Right atrium auricular region (tissue), 2 donors: ENCODE measurements at regions not wholly inside any gene's neighbourhood (a gene's known extent, or its start where the extent isn't known, plus 50 kb on each side); places are given as distances from the start of the nearest gene placed in this dataset.
"Not testable (repeated sequence)": the region's sequence is repeated elsewhere in the genome, so short reads cannot be mapped to it uniquely, and the experiment has no call there.

Experiments
- DNase-seq: peaks from one replicate; pipeline ENCODE4 v3.0.0-alpha.2; 2019; ENCODE audit warnings: low spot score
- H3K27ac ChIP-seq, 2 donors: fragments of 200-600 bp; sonication (generic); 1 replicate in 1 of 2; 2 replicates in 1 of 2; pipeline ENCODE4 v1.5.1; 2016 to 2019
- H3K27me3 ChIP-seq, 2 donors: fragments of 200-600 bp; sonication (generic); one replicate each; pipeline versions ENCODE4 v1.5.1 to v1.6.0; 2017 to 2019
- H3K36me3 ChIP-seq: fragments of 200-600 bp; sonication (generic); one replicate; pipeline ENCODE4 v1.5.1; 2016
- H3K4me1 ChIP-seq, 2 donors: fragments of 200-600 bp; sonication (generic); one replicate each; pipeline versions ENCODE4 v1.5.1 to v1.6.0; 2017 to 2019
- H3K4me3 ChIP-seq, 2 donors: fragments of 200-600 bp; sonication (generic); 1 replicate in 1 of 2; 2 replicates in 1 of 2; pipeline ENCODE4 v1.5.1; 2017 to 2019; ENCODE audit warnings: mild to moderate bottlenecking in 1 of 2, moderate library complexity in 1 of 2
- H3K9me3 ChIP-seq, 2 donors: fragments of 200-600 bp; sonication (generic); one replicate each; pipeline ENCODE4 v1.5.1; 2019
- TF ChIP-seq, protein P1 (sequence below), 2 donors: fragments of 200-600 bp; sonication (generic); IDR thresholded peaks; one replicate each; pipeline ENCODE4 v1.5.1; 2019; ENCODE audit warnings: antibody characterized with exemption in 2 of 2

DNA sequence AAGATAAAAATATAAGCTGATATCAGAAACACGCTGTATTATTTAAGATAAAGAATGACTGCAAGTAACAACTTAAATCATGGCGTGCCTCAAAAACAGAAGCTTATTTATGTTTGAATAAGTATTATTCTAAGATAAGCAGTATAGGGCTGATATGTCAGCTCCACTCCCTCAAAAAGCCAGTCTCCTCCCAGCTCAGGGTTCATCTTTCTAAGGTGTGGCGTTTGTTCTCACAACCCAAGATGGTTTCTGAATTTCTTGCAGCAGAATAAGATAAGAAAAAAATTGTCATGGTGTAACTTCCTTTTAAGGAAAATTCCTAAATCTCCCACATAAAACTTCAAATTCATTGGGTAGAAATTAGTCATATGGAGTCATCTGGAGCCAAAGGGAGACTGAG lies 166.1 kb upstream of the POU1F1 start:
- no peaks in the 10 kb centered on the region for H3K27me3 ChIP-seq
- H3K4me3 ChIP-seq = no peak overlapping the region
- peaks cover 0 to 4% of the 10 kb centered on the region in 2 donors for H3K9me3 ChIP-seq
- H3K4me1 ChIP-seq = no peaks in the 10 kb centered on the region
- TF ChIP-seq, protein P1, sequence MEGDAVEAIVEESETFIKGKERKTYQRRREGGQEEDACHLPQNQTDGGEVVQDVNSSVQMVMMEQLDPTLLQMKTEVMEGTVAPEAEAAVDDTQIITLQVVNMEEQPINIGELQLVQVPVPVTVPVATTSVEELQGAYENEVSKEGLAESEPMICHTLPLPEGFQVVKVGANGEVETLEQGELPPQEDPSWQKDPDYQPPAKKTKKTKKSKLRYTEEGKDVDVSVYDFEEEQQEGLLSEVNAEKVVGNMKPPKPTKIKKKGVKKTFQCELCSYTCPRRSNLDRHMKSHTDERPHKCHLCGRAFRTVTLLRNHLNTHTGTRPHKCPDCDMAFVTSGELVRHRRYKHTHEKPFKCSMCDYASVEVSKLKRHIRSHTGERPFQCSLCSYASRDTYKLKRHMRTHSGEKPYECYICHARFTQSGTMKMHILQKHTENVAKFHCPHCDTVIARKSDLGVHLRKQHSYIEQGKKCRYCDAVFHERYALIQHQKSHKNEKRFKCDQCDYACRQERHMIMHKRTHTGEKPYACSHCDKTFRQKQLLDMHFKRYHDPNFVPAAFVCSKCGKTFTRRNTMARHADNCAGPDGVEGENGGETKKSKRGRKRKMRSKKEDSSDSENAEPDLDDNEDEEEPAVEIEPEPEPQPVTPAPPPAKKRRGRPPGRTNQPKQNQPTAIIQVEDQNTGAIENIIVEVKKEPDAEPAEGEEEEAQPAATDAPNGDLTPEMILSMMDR (IDR thresholded peaks at IDR 0.05) = no peak
- H3K36me3 ChIP-seq = no peaks in the 10 kb centered on the region
- DNase-seq = no peak
- no peak overlapping the region for H3K27ac ChIP-seq

DNA sequence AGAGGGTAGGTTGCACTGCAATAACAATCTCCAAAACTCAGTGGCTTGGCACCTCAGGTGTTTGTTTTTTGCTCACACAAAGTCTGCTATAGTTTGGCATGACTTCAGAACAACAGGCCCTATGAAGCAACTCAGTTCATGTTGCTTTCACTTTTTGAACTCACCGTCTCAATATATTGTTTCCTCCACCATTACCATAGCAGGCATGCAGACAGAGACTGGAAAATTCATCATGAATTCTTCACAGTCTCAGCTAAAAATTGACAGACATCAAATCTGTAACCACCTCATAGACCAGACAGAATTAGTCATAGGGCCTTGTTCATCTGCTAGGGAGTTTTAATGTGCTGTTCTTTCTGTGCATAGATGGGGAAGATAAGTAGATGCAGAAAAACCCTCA lies 161.4 kb upstream of the POU1F1 start:
- Histone ChIP-seq H3K9me3 (no peaks in the 10 kb centered on the region), H3K27ac (no peak overlapping the region), H3K4me1 (no peaks in the 10 kb centered on the region), H3K36me3 (no peaks in the 10 kb centered on the region), H3K27me3 (no peaks in the 10 kb centered on the region), H3K4me3 (no peak overlapping the region)
- TF ChIP-seq, protein P1 (IDR thresholded peaks at IDR 0.05) = no peak
- DNase-seq = no peak

DNA sequence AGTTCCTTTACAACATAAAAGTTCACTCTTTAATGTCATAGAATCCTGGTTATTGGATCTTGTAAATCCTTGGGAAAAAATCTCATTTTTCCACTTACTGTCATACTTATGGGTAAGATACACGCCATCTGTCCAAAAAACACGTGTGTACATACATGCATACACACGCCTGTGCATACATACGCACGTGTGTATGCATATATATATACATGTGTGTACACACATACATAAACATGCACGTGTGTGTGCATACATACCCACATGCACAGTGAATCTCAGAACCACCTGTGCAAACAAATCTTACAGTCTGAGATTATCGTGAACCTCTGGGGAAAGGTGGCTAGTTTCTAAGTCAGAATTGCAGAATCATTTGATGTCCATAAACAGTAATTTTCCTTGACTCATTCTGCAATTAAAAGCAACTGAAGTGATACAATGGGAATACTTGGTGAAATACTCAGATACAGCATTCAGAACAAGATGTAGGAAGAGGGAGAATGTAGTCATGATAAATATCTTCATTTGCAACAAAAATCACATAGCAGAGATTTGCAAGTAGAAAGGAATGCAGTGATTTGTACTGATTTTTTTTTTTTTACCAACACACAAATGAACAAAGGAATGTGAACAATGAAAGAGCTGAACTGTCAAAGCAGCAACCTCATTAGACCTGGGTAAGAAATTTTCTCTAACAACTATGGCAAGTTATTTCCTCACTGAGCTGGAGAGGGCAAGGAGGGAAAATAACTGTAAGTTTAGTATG lies 160.6 kb upstream of the POU1F1 start:
- Histone ChIP-seq H3K9me3 (no peaks in the 10 kb centered on the region), H3K27ac (no peak overlapping the region), H3K36me3 (no peaks in the 10 kb centered on the region), H3K4me3 (no peak overlapping the region), H3K4me1 (no peaks in the 10 kb centered on the region), H3K27me3 (no peaks in the 10 kb centered on the region)
- no peak for DNase-seq
- TF ChIP-seq, protein P1 (IDR thresholded peaks at IDR 0.05) = no peak

DNA sequence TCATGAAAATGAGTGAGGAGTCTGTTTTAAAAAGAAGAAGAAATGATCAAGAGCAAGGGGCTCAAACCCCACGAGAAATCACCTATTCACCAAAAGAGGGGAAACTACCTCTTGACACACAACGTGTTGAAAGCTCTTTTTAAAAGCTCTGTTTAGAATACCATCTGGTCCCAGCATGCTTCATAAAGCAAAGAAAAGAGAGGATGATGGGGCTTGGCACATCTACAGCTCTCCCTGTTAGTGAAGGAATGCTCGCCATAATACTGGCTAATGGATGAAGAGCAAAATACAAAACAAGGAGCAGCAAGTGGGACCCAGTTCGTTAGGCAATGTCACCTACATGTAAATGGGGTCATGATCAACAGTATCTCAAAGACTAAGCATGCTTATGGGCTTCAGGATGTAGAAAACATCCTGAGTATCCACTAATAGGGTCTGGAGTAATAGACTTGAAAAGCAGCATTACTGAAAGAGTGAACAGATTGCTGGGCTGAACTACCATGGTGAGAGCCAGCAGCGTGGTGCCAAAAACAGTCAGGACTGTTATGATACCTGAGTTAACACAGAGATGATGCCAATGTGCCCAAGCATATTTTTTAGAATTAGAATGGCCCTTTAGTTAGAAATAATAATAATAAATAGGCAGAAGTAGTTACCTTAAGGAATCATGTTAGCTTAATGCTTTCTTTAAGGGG lies 159.7 kb upstream of the POU1F1 start:
- H3K36me3 ChIP-seq = no peaks in the 10 kb centered on the region
- no peaks in the 10 kb centered on the region for H3K27me3 ChIP-seq
- H3K4me3 ChIP-seq = no peak overlapping the region
- no peaks in the 10 kb centered on the region for H3K9me3 ChIP-seq
- TF ChIP-seq, protein P1 (IDR thresholded peaks at IDR 0.05) = no peak
- no peak overlapping the region for H3K27ac ChIP-seq
- no peak for DNase-seq
- no peaks in the 10 kb centered on the region for H3K4me1 ChIP-seq

DNA sequence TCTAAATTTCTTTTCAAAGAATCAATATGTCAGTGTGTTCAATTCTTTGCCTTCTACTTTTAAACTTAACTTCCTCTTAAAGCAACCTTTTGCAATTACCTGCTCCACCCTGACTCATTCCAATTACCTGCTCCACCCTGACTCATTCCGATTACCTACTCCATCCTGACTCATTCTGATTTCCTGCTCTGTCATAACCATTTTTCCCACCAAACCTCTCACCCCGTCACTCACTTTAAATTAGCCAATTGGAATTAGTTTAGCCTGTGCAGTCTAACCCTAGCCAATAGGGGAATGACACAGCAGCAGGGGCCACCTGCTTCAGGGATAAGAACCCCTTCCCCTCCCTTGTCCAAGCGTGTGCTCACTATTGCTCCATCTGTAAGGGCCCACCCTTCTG lies 157.1 kb upstream of the POU1F1 start:
- H3K9me3 ChIP-seq, H3K4me3 ChIP-seq, DNase-seq, H3K36me3 ChIP-seq, H3K27ac ChIP-seq, H3K4me1 ChIP-seq, H3K27me3 ChIP-seq: not testable (repeated sequence)

DNA sequence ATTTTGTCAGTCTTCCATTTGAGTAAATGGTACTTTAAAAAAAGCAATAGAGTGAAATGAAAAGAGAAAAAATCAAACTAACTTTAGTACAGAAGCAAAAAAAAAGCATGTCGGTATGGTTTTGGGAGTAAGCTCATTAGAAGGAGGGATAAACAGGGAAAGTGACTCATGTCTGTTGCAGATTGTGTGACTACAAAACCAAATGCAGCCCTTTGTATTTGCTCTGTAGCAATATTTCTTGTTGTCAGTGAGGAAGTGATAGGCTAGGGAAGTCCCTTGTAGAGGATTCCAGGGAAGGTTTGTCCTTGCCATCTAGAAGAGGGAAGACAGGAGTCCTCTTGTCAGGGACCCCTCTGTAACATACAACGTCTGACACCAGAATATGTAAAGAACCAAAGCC lies 150.5 kb upstream of the POU1F1 start:
- no peak overlapping the region for H3K4me3 ChIP-seq
- no peak for DNase-seq
- no peaks in the 10 kb centered on the region for H3K4me1 ChIP-seq
- no peaks in the 10 kb centered on the region for H3K27me3 ChIP-seq
- TF ChIP-seq, protein P1 (IDR thresholded peaks at IDR 0.05) = no peak
- peaks cover 0 to 5% of the 10 kb centered on the region in 2 donors for H3K9me3 ChIP-seq
- no peak overlapping the region for H3K27ac ChIP-seq
- H3K36me3 ChIP-seq = no peaks in the 10 kb centered on the region
